Cardiac septum (tissue), 1 donor: ENCODE measurements at regions not wholly inside any gene's neighbourhood (a gene's known extent, or its start where the extent isn't known, plus 50 kb on each side); places are given as distances from the start of the nearest gene placed in this dataset.
"Not testable (repeated sequence)": the region's sequence is repeated elsewhere in the genome, so short reads cannot be mapped to it uniquely, and the experiment has no call there.

Experiments
- DNase-seq: peaks from one replicate; pipeline ENCODE4 v3.0.0-alpha.2; 2020; ENCODE audit warnings: low spot score
- intact Hi-C: fragments of 100-400 bp; cut with DNase I; formaldehyde crosslinking; loops from one replicate; pipeline ENCODE4 v1.14.0; 2022
- donor health status: DM: no; HTN: no; CAD: no.

DNA sequence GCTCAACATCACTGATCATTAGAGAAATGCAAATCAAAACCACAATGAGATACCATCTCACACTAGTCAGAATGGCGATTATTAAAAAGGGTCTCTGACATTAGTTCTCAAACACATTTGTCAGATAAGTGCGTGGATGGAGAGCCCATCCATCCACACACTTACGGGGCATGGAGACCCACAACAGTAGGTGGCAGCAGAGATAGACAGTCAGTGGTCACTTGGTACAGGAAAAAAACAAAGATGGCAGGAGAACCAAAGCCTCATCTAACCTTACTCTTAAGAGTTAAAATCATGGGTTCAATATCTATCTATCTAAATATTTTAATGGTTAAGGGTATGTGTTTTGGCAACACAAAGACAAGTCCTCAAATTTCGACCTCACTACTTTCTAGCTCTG, 1378.7 kb upstream of the C9orf72 start:
- intact Hi-C loops, result no loop called here

GRCh38 chr9:28956116-28956880, 1383.0 kb upstream of the C9orf72 start:
- intact Hi-C loops, result no loop called here
- DNase-seq, result no peak

More for the DNA sequence above, 1378.7 kb upstream of the C9orf72 start:
- DNase-seq, result no peak

- DNase-seq, result no peak
- intact Hi-C loops, result no loop called here
Observed at GRCh38 chr9:28960602-28961001, 1387.3 kb upstream of the C9orf72 start.

DNA sequence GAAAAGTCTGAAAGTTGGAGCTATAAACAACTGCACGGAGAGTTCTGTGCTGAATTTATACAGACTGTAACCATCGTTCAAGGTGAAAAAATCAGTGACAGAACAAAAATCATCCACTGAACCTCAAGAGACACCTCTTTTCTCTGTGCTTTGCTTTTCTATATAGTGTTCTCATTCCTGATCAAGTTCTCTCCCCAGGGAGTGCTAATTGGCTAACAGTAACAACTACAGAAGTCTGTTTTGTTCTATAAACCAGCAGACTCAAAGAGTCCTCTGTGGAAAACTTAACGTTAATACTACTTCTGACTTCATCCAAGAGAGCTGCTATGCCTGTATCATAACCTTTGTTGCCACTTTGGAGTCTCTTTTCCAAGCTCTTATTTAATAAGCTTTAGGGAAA, 1388.3 kb upstream of the C9orf72 start:
- intact Hi-C loops, result no loop called here
- no peak for DNase-seq

GRCh38 chr9:28967226-28967625, 1393.9 kb upstream of the C9orf72 start:
- DNase-seq, result no peak
- intact Hi-C loops, result no loop called here

- no peak for DNase-seq
- intact Hi-C loops, result no loop called here
Observed at GRCh38 chr9:28970241-28970654, 1397.0 kb upstream of the C9orf72 start.

DNA sequence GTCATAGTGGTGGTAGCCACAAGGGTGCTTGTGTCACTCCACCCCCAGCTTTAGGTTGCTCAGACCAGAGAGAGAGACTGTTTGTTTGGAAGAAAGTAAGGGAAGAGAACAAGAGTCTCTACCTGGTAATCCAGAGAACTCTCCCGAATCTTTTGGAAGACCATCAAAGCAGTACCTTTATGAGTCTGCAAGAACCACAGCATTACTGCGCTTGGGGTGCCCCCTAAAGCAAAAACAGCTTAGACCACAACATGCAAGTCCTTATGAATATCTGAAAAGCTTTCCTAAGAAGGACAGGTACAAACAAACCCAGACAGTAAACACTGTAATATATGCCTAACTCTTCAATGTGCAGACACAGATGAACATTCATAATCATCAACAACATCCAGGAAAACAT, 1398.6 kb upstream of the C9orf72 start:
- DNase-seq, result no peak
- intact Hi-C loops, result no loop called here

DNA sequence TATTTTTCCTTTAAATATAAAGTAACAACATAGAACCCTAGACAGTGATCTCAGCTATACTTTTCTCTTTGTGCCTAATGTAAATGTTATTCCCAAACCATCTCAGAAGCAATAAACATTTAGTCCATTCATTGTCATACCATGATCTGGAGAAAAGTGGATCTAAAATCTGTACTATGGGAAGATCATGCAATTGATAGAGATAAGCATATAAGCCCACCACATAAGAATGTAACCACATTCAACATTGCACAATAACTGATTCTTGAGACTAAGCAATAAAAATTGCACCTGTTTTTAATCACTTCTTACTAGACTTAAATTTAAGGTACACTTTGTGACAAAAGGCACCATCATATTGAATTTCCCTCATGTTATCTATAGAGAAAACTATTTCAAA, 1403.0 kb upstream of the C9orf72 start:
- DNase-seq, result no peak
- intact Hi-C loops, result no loop called here

DNA sequence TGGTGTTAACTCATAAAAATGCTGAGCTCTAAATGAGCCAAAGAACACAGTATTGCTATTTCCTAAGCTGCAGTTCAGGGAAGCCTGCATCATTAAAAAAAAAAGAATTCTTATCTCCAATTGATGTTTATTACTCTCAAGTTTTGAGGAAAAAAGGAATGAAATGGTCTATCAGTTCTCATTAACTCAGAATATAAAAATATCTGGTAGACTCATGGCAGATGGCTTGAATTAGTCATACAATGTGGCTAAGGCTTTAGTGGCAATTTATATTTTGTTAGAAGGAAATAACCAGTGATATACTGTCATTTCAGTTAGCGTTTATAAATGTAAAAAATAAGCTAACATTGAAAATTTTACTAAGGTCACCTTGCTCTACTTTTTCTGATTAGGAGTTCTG, 1403.4 kb upstream of the C9orf72 start:
- intact Hi-C loops, result no loop called here
- no peak for DNase-seq

GRCh38 chr9:28981129-28981528, 1407.8 kb upstream of the C9orf72 start:
- intact Hi-C loops, result no loop called here

DNA sequence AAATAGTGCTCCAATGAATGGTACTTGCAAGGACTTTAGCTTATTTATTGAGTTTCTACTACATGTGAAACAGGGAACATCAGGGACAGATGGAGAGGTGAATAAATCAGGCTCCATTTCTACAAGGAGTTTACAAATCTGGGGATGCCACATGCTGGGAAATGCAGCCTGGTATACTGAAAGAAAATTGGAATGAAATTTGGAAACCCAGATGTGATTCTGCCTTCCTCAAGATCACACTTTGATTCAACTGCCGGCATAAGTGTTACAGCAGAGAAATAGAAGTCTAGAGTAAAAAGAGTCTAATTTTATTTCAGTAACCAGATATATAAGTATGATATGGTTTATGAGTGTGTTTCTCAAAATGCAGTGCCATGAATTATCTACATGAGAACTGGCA, 1408.4 kb upstream of the C9orf72 start:
- no peak for DNase-seq
- intact Hi-C loops, result no loop called here

More at GRCh38 chr9:28981129-28981528, 1407.8 kb upstream of the C9orf72 start:
- no peak for DNase-seq

DNA sequence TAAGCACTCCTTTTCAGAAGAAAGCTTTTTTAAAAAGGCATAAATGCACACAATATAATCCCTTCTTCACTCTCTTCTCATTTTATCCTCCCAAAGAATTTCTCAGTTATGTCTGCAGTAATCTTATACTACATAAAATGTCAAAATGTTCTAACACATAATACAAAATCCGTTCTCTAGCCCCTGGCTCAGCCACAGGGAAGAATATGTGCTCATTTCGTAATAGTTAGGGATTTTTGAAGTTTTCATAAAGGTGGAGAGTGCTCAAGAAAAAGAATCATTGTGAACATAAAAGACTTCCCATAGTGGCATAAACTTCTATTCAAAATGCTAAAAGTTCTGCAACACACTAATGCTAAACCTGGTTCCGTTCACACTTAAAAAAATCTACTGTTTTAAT, 1410.7 kb upstream of the C9orf72 start:
- intact Hi-C loops, result no loop called here
- no peak for DNase-seq

DNA sequence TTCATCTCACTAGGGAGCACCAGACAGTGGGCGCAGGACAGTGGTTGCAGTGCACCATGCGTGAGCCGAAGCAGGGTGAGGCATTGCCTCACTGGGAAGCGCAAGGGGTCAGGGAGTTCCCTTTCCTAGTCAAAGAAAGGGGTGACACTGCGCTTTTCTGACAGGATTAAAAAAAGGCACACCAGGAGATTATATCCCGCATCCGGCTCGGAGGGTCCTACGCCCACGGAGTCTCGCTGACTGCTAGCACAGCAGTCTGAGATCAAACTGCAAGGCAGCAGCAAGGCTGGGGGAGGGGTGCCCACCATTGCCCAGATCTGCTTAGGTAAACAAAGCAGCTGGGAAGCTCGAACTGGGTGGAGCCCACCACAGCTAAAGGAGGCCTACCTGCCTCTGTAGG, 1416.7 kb upstream of the C9orf72 start:
- intact Hi-C loops, DNase-seq: not testable (repeated sequence)

DNA sequence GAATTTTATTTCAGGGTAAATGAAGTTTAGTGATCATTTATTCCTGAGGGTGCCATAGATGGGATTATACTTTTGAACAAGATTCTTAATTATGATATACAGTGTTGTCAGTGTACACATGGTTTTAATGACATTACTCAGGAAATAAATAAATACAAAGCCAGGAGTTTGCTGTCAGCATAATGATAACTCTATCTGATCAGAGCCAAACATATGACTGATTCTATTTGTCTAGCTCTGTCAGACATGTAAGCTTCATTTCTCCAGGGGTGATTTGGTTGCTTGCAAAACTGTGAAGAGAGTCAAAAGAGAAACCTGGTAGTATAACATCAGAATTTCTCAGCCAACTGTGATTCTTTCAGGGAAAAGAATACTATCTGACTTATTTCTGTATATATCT, 1425.8 kb upstream of the C9orf72 start:
- intact Hi-C loops, result no loop called here
- no peak for DNase-seq

DNA sequence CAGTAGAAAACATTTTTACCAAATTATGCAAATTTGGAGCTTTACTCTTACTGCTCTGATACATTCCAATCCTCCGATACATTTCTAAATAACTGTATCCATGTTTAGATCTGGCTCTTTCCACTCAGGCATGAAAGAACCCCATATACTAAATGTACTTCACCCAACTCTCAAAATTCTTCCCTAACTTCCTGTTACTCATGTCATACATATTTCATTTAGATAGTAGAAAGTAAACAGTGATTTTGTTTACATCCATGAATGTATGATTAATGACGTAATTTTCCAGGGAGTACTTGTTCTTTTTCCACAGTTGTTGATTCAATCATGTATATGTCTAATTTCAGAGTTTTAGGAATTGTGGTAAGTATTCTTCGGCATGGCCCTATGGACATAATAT, 1426.5 kb upstream of the C9orf72 start:
- intact Hi-C loops, result no loop called here
- no peak for DNase-seq

DNA sequence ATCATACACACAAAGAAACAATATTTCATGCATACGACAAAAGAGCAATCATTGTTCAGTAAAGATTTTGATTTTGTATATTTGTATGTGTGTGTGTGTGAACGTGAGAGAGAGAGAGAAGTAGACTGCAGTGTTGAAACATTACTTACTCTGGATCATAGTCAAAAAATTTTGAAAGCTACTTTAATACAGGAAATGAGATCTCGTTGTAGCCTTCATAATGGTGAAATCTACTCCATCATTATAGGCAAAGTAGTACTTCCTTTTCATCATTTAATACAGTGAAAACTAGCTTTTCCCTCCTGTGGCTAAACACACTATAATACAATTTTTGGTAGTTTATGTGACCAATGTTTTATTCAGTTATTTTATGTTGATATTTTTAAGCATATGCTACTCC, 1427.7 kb upstream of the C9orf72 start:
- no peak for DNase-seq
- intact Hi-C loops, result no loop called here

GRCh38 chr9:29004988-29005387, 1431.7 kb upstream of the C9orf72 start:
- DNase-seq, result no peak
- intact Hi-C loops, result no loop called here

- DNase-seq, result no peak
Observed at GRCh38 chr9:29006628-29007027, 1433.3 kb upstream of the C9orf72 start.

GRCh38 chr9:29012911-29013310, 1439.6 kb upstream of the C9orf72 start:
- DNase-seq, result no peak
- intact Hi-C loops, result no loop called here

More at GRCh38 chr9:29006628-29007027, 1433.3 kb upstream of the C9orf72 start:
- intact Hi-C loops, result no loop called here

DNA sequence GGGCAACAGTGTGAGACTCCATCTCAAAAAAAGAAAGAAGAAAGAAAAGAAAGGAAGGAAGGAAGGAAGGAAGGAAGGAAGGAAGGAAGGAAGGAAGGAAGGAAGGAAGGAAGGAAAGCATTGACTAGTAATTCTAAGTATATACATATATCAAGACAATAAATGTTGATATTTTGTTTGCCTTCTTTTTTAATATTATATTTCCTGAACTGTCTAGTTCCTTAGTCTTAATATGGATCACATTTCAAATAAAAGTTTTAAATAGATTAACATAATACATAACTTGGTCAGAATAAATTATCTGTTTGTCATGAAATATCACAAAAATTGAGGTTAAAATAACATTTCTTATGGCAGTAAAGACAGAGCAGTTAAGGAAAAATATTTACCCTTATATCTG, 1448.4 kb upstream of the C9orf72 start:
- intact Hi-C loops, result no loop called here
- DNase-seq, result no peak

DNA sequence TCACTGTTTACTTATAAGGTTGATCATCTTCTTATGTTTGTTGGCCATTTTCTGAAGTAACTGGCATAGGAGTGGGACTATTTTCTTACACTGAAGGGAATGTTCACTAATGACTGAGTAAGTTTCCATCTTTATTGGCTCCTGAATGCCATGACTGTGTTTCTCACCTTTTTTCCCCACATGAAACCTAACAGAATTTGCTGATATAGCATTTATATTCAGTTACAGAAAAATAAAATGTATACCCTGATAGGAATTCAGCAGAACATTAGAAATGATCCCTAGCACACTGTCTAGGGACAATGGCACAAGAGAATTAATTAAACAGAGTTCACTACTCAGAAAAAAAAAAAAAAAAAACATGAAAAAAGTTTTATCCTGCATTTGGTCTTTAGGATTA, 1465.1 kb upstream of the C9orf72 start:
- intact Hi-C loops, result no loop called here
- no peak for DNase-seq

DNA sequence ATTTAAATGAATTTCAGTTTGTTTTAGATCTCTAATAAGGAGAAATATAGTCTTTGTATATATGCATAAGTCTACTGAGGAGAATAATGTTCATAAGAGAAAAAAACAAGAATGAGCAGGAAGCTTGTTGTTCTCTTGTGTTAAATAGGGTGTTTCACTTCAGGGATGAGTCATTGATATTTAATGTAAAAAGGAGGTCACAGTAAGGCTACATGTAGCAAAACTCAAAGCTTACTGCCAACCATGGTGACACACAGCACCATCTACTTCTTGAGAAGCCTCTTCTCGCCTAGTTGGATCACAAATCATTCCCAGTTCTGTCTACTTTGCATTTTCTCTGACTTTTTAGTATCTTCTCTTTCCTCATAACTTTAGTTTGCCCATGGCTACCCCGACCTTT, 1466.0 kb upstream of the C9orf72 start:
- intact Hi-C loops, result no loop called here
- no peak for DNase-seq
